HG02759 (cell line): ENCODE measurements at regions not wholly inside any gene's neighbourhood (a gene's known extent, or its start where the extent isn't known, plus 50 kb on each side); places are given as distances from the start of the nearest gene placed in this dataset.

Source experiments
- ATAC-seq: cut with Tn5 transposase; IDR thresholded peaks from one replicate; pipeline ENCODE4 v1.9.1; 2021; ENCODE audit warnings: mild to moderate bottlenecking, moderate library complexity; ENCODE audit not compliant: unreplicated experiment

GRCh38 chr17:56737421-56738161 is 96.1 kb downstream of the C17orf67 start:
- ATAC-seq = no peak

GRCh38 chr17:56739376-56739775 is 94.3 kb downstream of the C17orf67 start:
- no peak for ATAC-seq

- no peak for ATAC-seq
These were observed 93.9 kb downstream of the C17orf67 start for GRCh38 chr17:56739776-56740175.

- no peak for ATAC-seq
These were observed 93.2 kb downstream of the C17orf67 start for GRCh38 chr17:56740481-56740880.
